ENCODE measurements at regions not wholly inside any gene's neighbourhood (a gene's known extent, or its start where the extent isn't known, plus 50 kb on each side); places are given as distances from the start of the nearest gene placed in this dataset.

GRCh38 chr6:114550316-114550715 is 207.5 kb upstream of the HS3ST5 start:
- no peaks in the 10 kb centered on the region for H3K27me3 ChIP-seq (replicated peaks; ENCODE audit: insufficient read depth, low read depth, low read length, poor library complexity)
- H3K4me3 ChIP-seq (ENCODE audit: low read depth, low read length, poor library complexity, severe bottlenecking): no peak overlapping the region
- BruUV-seq (replicated peaks): no TSS peak
- H3K36me3 ChIP-seq (ENCODE audit: insufficient read depth, low read length, poor library complexity, severe bottlenecking): no peaks in the 10 kb centered on the region
- intact Hi-C loops (cut with micrococcal nuclease; ENCODE audit: unreplicated experiment): no loop called here
- TF ChIP-seq EZH2 (IDR thresholded peaks at IDR 0.05; ENCODE audit: borderline replicate concordance, low read depth, low read length, poor library complexity, severe bottlenecking): no peak
- TF ChIP-seq CTCF (conservative IDR thresholded peaks at IDR 0.05; ENCODE audit: low read depth, low read length): no peak
- POLR2A ChIA-PET (ENCODE audit: low non-redundant PET): no interaction called here
- no peak overlapping the region for H3K27ac ChIP-seq (ENCODE audit: low read depth, low read length, poor library complexity, severe bottlenecking)
- no peak for DNase-seq (ENCODE audit: low spot score)
- H3K9me3 ChIP-seq (ENCODE audit: low read depth, low read length, poor library complexity, severe bottlenecking): no peaks in the 10 kb centered on the region
- H3K4me1 ChIP-seq (ENCODE audit: insufficient read depth, low read length, poor library complexity, severe bottlenecking): no peaks in the 10 kb centered on the region
- CTCF ChIA-PET: no interaction called here

- no peaks in the 10 kb centered on the region for H3K36me3 ChIP-seq (ENCODE audit: insufficient read depth, low read length, poor library complexity, severe bottlenecking)
- no peak overlapping the region for H3K27ac ChIP-seq (ENCODE audit: low read depth, low read length, poor library complexity, severe bottlenecking)
- no peaks in the 10 kb centered on the region for H3K9me3 ChIP-seq (ENCODE audit: low read depth, low read length, poor library complexity, severe bottlenecking)
- no peaks in the 10 kb centered on the region for H3K4me1 ChIP-seq (ENCODE audit: insufficient read depth, low read length, poor library complexity, severe bottlenecking)
- BruUV-seq (replicated peaks): no TSS peak
- no peak overlapping the region for H3K4me3 ChIP-seq (ENCODE audit: low read depth, low read length, poor library complexity, severe bottlenecking)
- ChIA-PET POLR2A (ENCODE audit: low non-redundant PET) (no interaction called here), CTCF (no interaction called here)
- intact Hi-C loops (cut with micrococcal nuclease; ENCODE audit: unreplicated experiment): no loop called here
- DNase-seq (ENCODE audit: low spot score): no peak
- H3K27me3 ChIP-seq (replicated peaks; ENCODE audit: insufficient read depth, low read depth, low read length, poor library complexity): no peaks in the 10 kb centered on the region
- no peak for TF ChIP-seq EZH2 (IDR thresholded peaks at IDR 0.05; ENCODE audit: borderline replicate concordance, low read depth, low read length, poor library complexity, severe bottlenecking)
- no peak for TF ChIP-seq CTCF (conservative IDR thresholded peaks at IDR 0.05; ENCODE audit: low read depth, low read length)
These were observed 200.9 kb upstream of the HS3ST5 start for GRCh38 chr6:114543696-114544095.

GRCh38 chr6:114541794-114542193 is 199.0 kb upstream of the HS3ST5 start:
- Histone ChIP-seq H3K4me3 (ENCODE audit: low read depth, low read length, poor library complexity, severe bottlenecking) (no peak overlapping the region), H3K36me3 (ENCODE audit: insufficient read depth, low read length, poor library complexity, severe bottlenecking) (no peaks in the 10 kb centered on the region), H3K4me1 (ENCODE audit: insufficient read depth, low read length, poor library complexity, severe bottlenecking) (no peaks in the 10 kb centered on the region), H3K27ac (ENCODE audit: low read depth, low read length, poor library complexity, severe bottlenecking) (no peak overlapping the region), H3K9me3 (ENCODE audit: low read depth, low read length, poor library complexity, severe bottlenecking) (no peaks in the 10 kb centered on the region), H3K27me3 (replicated peaks; ENCODE audit: insufficient read depth, low read depth, low read length, poor library complexity) (no peaks in the 10 kb centered on the region)
- BruUV-seq (replicated peaks): no TSS peak
- ChIA-PET POLR2A (ENCODE audit: low non-redundant PET) (no interaction called here), CTCF (no interaction called here)
- no peak for TF ChIP-seq CTCF (conservative IDR thresholded peaks at IDR 0.05; ENCODE audit: low read depth, low read length)
- TF ChIP-seq EZH2 (IDR thresholded peaks at IDR 0.05; ENCODE audit: borderline replicate concordance, low read depth, low read length, poor library complexity, severe bottlenecking): no peak
- intact Hi-C loops (cut with micrococcal nuclease; ENCODE audit: unreplicated experiment): no loop called here
- no peak for DNase-seq (ENCODE audit: low spot score)

All from A673 (cell line).